Panc1 (cell line): ENCODE measurements at regions not wholly inside any gene's neighbourhood (a gene's known extent, or its start where the extent isn't known, plus 50 kb on each side); places are given as distances from the start of the nearest gene placed in this dataset.

ENCODE experiments used
- ATAC-seq: fragments of 200-7000 bp; cut with Tn5 transposase; 2 replicates; pipeline ENCODE4 v1.9.1; 2020; ENCODE audit warnings: mild to moderate bottlenecking, moderate library complexity
- BruUV-seq: library from RNA; stranded (reverse); fragments of 400-500 nt; replicated peaks from 2 replicates; lab custom pipeline; 2021; lab: Mats Ljungman, UMichigan
- CTCF ChIA-PET: fragments of 300-600 bp; sonication (Branson Sonifier 250); formaldehyde crosslinking; loops from one replicate; lab custom pipeline; 2022; ENCODE audit warnings: antibody characterized with exemption; lab: Charles Lee
- POLR2A ChIA-PET: fragments of 300-600 bp; sonication (Branson Sonifier 250); formaldehyde crosslinking; loops from one replicate; lab custom pipeline; 2022; ENCODE audit warnings: antibody characterized with exemption; lab: Charles Lee
- DNase-seq: peaks from one replicate; pipeline ENCODE4 v3.0.0-alpha.2; 2010; ENCODE audit warnings: low read depth, low spot score
- H3K27ac ChIP-seq: 2 replicates; pipeline ENCODE4 v1.5.1; 2011; ENCODE audit warnings: mild to moderate bottlenecking, low read length, inconsistent platforms
- H3K27me3 ChIP-seq: fragments of 200-500 bp; sonication (Bioruptor generic); 2 replicates; pipeline ENCODE4 v1.6.0; 2014; ENCODE audit warnings: low read length, inconsistent platforms; ENCODE audit not compliant: control insufficient read depth, insufficient read depth
- H3K36me3 ChIP-seq: fragments of 200-500 bp; sonication (Bioruptor generic); 2 replicates; pipeline ENCODE4 v1.5.1; 2014; ENCODE audit warnings: inconsistent platforms, mild to moderate bottlenecking, low read length, moderate library complexity; ENCODE audit not compliant: control insufficient read depth, insufficient read depth
- H3K4me1 ChIP-seq: 2 replicates; pipeline ENCODE4 v1.5.1; 2011; ENCODE audit warnings: inconsistent platforms, mild to moderate bottlenecking, low read length, moderate library complexity; ENCODE audit not compliant: control insufficient read depth, insufficient read depth
- H3K4me3 ChIP-seq, 2 experiments: 2 replicates each; pipeline ENCODE4 v1.5.1; 2011 to 2012; ENCODE audit warnings: low read depth in 2 of 2, low read length in 2 of 2, mild to moderate bottlenecking in 2 of 2, inconsistent platforms in 1 of 2, moderate library complexity in 1 of 2
- H3K9me3 ChIP-seq: fragments of 200-500 bp; sonication (Bioruptor generic); 2 replicates; pipeline ENCODE4 v1.5.1; 2014; ENCODE audit warnings: low read depth, mild to moderate bottlenecking, inconsistent platforms, low read length, moderate library complexity; ENCODE audit not compliant: control insufficient read depth, insufficient read depth
- POLR2AphosphoS5 ChIP-seq: IDR thresholded peaks from 2 replicates; pipeline ENCODE4 v1.6.1; 2012; ENCODE audit warnings: mild to moderate bottlenecking, low read depth, low read length, moderate library complexity
- SIN3A ChIP-seq: IDR thresholded peaks from 2 replicates; pipeline ENCODE4 v1.6.1; 2012; ENCODE audit warnings: low read depth, mild to moderate bottlenecking, low read length, moderate library complexity, borderline replicate concordance; ENCODE audit not compliant: insufficient read depth
- TCF7L2 ChIP-seq: IDR thresholded peaks from 2 replicates; pipeline ENCODE4 v1.6.1; 2011; ENCODE audit warnings: mild to moderate bottlenecking, low read depth, low read length, inconsistent platforms
- in situ Hi-C: cut with HindIII; loops from 2 replicates; pipeline ENCODE4 v1.10.0; 2016; ENCODE audit warnings: low sequenced_read_pairs, low pct_unique_long_range_greater_than_20kb
- intact Hi-C: fragments of 100-400 bp; cut with micrococcal nuclease; formaldehyde crosslinking; loops from one replicate; pipeline ENCODE4 v1.10.0; 2022; ENCODE audit not compliant: unreplicated experiment
- TF ChIP-seq, protein P1 (sequence below), 2 experiments: IDR thresholded peaks; 2 replicates each; pipeline ENCODE4 v1.6.1; 2011 to 2012; ENCODE audit warnings: low read depth in 2 of 2, control low read depth in 1 of 2, low read length in 1 of 2, mild to moderate bottlenecking in 1 of 2, moderate library complexity in 1 of 2; ENCODE audit not compliant: insufficient read depth in 1 of 2
- TF ChIP-seq, protein P2 (sequence below): fragments of 450-650 bp; IDR thresholded peaks from 2 replicates; pipeline ENCODE4 v1.5.1; 2017; ENCODE audit warnings: mild to moderate bottlenecking

DNA sequence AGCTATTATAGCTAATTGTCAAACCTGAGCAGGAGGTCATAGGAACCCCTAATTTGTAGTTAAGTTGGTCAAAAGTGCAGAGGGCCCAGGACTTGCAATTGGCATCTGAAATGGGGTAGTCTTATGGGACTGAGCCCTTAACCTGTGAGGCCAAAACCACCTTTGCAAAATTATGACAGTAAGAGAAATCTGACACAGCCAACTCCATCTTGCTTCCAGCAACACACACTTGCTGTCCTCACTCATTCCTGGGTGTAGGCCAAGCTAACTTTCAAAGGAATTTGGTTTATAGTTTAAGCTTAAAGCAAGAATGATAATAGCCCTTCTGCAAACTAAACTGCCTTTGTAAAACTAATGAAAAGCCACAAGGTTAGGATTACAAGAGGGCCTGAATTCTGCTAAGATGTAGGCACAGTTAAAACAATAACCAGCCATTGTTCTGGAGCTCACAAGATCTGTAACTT, 57.6 kb upstream of the FRMD4B start:
- Histone ChIP-seq H3K27me3 (no peaks in the 10 kb centered on the region), H3K9me3 (no peaks in the 10 kb centered on the region), H3K4me1 (no peaks in the 10 kb centered on the region), H3K27ac (no peak overlapping the region), H3K4me3 (no peak overlapping the region), H3K36me3 (no peaks in the 10 kb centered on the region)
- ATAC-seq = no peak
- no peak for TF ChIP-seq TCF7L2
- intact Hi-C loops (no loop called here), in situ Hi-C loops (no loop called here)
- no TSS peak for BruUV-seq
- ChIA-PET POLR2A (no interaction called here), CTCF (no interaction called here)
- no peak for DNase-seq

DNA sequence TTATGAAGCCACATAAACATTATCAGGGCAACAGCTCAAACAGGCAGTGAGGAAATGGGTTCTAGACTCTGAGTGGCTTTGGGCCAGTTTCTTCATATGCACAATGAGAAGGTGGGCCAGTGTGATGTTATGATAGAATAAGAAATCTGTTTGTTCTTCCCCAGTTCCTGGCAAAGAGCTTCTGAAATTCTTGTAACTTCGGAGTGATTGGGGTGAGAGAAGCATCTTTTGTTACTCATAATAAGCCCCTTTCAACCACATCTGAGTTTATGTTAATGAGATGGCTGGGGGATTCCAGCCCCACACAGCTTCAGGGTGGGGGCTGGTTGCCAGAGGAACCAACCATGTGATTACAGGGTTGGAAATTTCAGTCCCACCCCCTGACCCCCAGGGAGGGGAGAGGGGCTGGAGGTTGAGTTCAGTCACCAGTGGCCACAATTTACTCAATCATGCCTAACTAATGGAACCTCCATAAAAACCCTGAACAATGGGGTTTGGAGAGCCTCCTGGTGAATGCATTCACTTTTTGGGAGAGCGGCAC, 57.0 kb upstream of the FRMD4B start:
- Histone ChIP-seq H3K4me1 (no peaks in the 10 kb centered on the region), H3K27me3 (no peaks in the 10 kb centered on the region), H3K9me3 (no peaks in the 10 kb centered on the region), H3K4me3 (no peak overlapping the region), H3K36me3 (no peaks in the 10 kb centered on the region), H3K27ac (no peak overlapping the region)
- ChIA-PET POLR2A (no interaction called here), CTCF (no interaction called here)
- DNase-seq (no peak), ATAC-seq (no peak)
- TF ChIP-seq, protein P1, sequence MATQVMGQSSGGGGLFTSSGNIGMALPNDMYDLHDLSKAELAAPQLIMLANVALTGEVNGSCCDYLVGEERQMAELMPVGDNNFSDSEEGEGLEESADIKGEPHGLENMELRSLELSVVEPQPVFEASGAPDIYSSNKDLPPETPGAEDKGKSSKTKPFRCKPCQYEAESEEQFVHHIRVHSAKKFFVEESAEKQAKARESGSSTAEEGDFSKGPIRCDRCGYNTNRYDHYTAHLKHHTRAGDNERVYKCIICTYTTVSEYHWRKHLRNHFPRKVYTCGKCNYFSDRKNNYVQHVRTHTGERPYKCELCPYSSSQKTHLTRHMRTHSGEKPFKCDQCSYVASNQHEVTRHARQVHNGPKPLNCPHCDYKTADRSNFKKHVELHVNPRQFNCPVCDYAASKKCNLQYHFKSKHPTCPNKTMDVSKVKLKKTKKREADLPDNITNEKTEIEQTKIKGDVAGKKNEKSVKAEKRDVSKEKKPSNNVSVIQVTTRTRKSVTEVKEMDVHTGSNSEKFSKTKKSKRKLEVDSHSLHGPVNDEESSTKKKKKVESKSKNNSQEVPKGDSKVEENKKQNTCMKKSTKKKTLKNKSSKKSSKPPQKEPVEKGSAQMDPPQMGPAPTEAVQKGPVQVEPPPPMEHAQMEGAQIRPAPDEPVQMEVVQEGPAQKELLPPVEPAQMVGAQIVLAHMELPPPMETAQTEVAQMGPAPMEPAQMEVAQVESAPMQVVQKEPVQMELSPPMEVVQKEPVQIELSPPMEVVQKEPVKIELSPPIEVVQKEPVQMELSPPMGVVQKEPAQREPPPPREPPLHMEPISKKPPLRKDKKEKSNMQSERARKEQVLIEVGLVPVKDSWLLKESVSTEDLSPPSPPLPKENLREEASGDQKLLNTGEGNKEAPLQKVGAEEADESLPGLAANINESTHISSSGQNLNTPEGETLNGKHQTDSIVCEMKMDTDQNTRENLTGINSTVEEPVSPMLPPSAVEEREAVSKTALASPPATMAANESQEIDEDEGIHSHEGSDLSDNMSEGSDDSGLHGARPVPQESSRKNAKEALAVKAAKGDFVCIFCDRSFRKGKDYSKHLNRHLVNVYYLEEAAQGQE (IDR thresholded peaks at IDR 0.05; ENCODE audit: insufficient read depth in 1 of 2, low read depth in 2 of 2, low read length in 1 of 2) = no peak
- no peak for TF ChIP-seq TCF7L2
- no peak for TF ChIP-seq POLR2AphosphoS5
- TF ChIP-seq, protein P2, sequence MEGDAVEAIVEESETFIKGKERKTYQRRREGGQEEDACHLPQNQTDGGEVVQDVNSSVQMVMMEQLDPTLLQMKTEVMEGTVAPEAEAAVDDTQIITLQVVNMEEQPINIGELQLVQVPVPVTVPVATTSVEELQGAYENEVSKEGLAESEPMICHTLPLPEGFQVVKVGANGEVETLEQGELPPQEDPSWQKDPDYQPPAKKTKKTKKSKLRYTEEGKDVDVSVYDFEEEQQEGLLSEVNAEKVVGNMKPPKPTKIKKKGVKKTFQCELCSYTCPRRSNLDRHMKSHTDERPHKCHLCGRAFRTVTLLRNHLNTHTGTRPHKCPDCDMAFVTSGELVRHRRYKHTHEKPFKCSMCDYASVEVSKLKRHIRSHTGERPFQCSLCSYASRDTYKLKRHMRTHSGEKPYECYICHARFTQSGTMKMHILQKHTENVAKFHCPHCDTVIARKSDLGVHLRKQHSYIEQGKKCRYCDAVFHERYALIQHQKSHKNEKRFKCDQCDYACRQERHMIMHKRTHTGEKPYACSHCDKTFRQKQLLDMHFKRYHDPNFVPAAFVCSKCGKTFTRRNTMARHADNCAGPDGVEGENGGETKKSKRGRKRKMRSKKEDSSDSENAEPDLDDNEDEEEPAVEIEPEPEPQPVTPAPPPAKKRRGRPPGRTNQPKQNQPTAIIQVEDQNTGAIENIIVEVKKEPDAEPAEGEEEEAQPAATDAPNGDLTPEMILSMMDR = no peak
- no peak for TF ChIP-seq SIN3A
- in situ Hi-C loops = no loop called here
- BruUV-seq = no TSS peak
- intact Hi-C loops = no loop called here

DNA sequence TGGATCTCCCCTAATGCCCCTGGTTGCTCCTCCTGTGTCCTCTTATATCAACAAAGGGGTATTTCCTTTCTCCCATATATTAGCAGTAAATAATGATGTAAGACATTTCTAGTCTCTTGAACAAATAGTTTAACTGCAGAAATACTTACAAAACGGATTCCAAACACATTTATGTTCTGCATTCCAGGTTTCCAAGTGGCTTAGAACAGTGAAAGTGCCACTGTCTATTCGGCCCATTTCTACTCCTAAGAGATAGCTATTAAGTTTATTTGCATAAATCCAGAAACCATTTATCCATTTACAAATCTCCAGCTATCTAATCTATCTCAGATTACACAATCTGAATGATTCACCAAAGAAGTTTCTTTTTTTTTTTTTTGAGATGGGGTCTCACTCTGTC, 55.8 kb upstream of the FRMD4B start:
- TF ChIP-seq, protein P2 = no peak
- TF ChIP-seq POLR2AphosphoS5 (no peak), SIN3A (no peak), TCF7L2 (no peak)
- TF ChIP-seq, protein P1 (IDR thresholded peaks at IDR 0.05; ENCODE audit: insufficient read depth in 1 of 2, low read depth in 2 of 2, low read length in 1 of 2) = no peak
- no peak overlapping the region for H3K27ac ChIP-seq
- no peak overlapping the region for H3K4me3 ChIP-seq
- POLR2A ChIA-PET = interaction anchor here (0.7 kb wide), 1 partner anchor 105 kb away, joined by 3 read pairs; no protein-coding TSS in a partner anchor
- BruUV-seq = no TSS peak
- DNase-seq (no peak), ATAC-seq (no peak)
- H3K27me3 ChIP-seq = no peaks in the 10 kb centered on the region
- intact Hi-C loops (no loop called here), in situ Hi-C loops (no loop called here)
- H3K9me3 ChIP-seq = no peaks in the 10 kb centered on the region
- H3K4me1 ChIP-seq = no peaks in the 10 kb centered on the region
- no peaks in the 10 kb centered on the region for H3K36me3 ChIP-seq
- CTCF ChIA-PET = no interaction called here
